H54 (cell line): ENCODE measurements at regions not wholly inside any gene's neighbourhood (a gene's known extent, or its start where the extent isn't known, plus 50 kb on each side); places are given as distances from the start of the nearest gene placed in this dataset.

Experiments used
- DNase-seq: peaks from one replicate; pipeline ENCODE4 v3.0.0; 2011; ENCODE audit warnings: low spot score, mixed read lengths; ENCODE audit not compliant: insufficient read length
- FAIRE-seq: peaks from 3 replicates; lab custom pipeline; 2011; peaks lifted over from hg19 to GRCh38; lab: Jason Lieb, UNC
- POLR2A ChIP-seq: IDR thresholded peaks from 2 replicates; pipeline ENCODE4 v1.6.1; 2011; ENCODE audit warnings: low read depth, mild to moderate bottlenecking, low read length

DNA sequence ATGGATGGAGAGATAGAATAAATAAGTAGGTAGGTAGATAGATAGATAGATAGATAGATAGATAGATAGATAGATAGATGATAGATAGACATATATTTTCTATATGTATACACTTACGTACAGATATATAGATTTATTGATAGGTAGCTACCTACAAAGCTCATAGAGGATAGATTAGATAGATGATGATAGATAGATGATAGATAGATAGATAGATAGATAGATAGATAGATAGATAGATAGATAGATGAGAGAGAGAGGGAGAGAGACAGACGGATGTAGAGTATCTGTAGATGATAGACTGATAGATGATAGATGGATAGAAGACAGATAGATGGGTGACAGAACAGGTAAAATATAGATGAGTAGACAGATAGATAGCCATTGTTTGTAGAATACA, 191.3 kb upstream of the PFKP start:
- DNase-seq: no peak
- no peak for FAIRE-seq
- no peak for TF ChIP-seq POLR2A

DNA sequence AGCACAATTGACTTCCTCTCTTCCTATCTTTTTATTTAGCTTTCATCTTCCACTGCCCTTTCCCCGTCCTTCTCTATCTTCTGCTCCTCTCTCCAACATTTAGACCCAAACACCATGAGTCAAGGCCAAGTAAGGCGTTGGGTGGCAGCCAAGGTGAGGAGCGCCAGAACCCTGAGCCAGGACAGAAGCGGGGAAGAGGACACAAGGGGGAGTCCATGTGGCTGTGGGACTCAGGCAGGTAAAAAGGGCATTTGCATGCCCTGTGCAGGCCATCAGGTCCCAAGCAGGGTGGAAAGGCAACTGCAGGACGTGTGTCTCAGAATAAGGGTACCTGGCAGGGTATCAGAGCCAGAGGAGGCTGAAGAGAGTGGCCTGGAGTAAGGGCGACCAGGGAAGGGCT, 192.4 kb upstream of the PFKP start:
- DNase-seq (no peak), FAIRE-seq (no peak)
- no peak for TF ChIP-seq POLR2A

DNA sequence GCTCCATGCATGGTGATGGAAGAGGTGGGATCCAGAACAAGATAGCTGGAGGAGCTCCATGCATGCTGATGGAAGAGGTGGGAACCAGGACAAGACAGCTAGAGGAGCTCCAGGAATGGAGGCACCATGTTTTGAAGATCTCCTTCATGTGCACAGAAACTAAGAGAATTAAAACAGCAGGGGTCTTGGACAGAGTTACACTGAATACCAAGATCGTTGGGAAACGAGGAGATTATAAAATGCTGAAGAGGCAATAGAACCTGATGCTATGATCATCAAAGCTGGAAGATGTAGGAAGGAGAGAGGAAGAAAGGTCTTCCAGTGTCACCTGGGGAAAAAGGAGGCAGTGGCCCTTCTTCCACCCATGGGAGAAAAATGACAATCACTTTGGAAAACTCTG, 193.6 kb upstream of the PFKP start:
- no peak for DNase-seq
- no peak for TF ChIP-seq POLR2A
- no peak for FAIRE-seq

DNA sequence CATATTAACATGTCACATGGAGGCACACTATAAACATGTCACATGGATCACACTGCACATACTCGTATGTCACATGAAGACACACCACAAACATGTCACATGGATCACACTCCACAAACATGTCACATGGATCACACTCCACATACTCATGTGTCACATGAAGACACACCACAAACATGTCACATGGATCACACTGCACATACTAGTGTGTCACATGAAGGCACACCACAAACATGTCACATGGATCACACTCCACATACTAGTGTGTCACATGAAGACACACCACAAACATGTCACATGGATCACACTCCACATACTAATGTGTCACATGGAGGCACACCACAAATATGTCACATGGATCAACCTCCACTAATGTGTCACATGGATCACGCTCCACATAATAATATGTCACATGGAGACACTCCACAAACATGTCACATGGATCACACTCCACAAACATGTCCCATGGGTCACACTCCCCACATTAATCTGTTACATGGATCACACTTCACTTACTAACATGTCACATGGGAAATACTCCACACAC, 195.6 kb upstream of the PFKP start:
- DNase-seq (no peak), FAIRE-seq (no peak)
- no peak for TF ChIP-seq POLR2A

DNA sequence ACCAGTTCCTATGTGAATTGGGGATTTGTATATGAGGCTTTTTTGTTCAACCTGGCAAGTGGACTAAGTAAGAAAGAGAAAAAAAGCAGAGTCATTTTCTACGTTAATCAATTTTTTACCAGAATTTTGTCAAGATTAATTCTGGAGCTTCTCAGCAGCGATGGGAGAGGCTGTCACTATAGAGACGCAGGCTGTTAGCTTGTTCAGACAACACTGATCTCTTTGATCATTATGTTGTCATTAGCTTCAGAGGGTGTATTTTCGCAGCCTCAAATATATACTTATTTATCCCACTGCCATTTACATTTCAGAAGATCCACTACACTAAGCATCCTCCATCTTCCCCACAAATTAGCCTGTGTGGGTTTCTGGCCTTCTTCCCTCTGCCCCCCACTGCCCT, 196.7 kb upstream of the PFKP start:
- no peak for DNase-seq
- TF ChIP-seq POLR2A: no peak
- no peak for FAIRE-seq

DNA sequence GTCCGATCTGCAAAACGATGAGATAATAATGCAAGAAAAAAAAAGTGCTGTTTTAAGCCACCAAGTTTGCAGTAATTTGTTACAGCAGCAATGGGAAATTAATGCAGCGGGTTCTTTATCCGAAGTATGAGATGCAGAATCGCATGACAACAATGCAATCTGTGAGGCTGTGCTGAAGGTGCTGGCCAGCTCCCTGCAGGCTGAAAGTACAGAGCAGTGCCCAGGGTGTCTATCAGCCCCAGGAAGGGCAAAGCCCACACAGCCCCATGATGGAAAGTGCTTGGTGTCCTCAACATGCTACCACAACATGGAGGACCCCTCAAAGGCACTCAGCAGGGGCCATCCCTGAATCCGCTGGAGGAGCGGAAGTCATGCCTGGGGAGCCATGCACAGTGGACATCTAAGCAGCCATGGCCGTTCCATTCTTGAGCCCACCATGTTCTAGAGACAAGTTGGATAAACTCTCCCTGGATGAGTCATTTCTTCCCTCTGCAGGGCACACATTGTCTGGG, 199.5 kb upstream of the PFKP start:
- no peak for FAIRE-seq
- TF ChIP-seq POLR2A: no peak
- DNase-seq: no peak

DNA sequence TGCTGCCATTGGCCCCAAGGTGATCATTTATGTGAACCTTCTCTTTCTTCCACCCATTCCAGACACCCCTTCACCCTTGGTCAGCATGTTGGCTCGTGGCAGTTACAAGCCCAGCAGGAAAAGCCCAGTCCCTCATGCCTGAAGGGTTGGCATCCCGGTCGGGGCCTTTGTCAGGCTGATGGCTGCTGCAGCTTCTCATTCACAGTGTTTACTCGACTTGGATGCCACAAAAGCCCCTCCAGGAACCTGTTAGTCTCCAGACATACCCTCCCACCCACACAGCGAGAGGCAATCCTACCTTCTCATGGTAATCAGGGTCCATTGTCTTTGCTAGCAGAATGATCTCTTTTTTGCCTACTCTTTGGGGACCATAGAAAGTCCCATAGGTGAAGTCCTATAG, 200.8 kb upstream of the PFKP start:
- FAIRE-seq (no peak), DNase-seq (no peak)
- no peak for TF ChIP-seq POLR2A

DNA sequence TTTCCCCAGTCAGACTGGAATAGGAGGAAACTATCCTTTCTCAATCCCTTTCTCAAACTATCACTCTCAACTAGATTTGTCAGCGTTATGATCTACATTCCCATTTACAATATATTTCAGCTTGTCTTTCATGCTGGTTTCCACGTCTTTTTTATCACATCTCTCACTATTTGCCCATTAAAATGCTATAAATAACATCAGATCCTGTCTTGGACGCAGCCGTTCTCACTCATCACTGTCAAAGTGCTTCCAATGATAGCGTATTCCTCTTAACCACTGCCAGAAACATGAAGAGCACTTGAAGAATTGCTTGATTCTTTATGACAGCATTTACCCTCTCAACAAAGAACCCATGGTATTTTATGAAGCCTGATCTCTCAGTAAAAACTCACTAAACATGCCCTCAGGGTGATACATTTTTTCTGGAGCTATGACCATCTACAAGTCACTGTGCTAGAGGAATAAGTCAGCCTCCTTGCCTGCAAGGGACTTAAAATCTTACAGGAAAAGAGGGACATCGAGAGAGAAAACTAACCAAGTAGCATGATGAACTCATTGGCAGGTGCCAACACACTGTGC, 205.6 kb upstream of the PFKP start:
- TF ChIP-seq POLR2A: no peak
- FAIRE-seq (no peak), DNase-seq (no peak)

DNA sequence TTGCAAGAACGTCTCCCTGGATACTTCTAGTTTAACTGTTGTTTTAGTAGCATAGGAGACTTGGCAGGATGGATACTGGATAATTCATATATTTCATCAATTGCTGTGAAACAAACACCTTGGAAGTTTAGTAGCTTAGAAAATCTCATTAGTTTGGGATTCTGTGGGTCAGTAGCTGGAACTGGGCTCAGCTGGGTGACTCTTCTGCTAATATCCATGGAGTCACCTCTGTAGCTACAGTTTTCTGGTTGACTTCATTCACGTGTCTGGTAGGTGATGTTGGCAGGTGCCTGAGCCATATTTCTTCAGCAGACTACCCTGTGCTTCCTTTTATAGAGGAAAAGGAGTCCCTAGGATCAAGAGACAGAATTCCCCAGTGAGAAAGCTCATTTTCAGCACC, 208.9 kb upstream of the PFKP start:
- no peak for TF ChIP-seq POLR2A
- FAIRE-seq: no peak
- DNase-seq: no peak

DNA sequence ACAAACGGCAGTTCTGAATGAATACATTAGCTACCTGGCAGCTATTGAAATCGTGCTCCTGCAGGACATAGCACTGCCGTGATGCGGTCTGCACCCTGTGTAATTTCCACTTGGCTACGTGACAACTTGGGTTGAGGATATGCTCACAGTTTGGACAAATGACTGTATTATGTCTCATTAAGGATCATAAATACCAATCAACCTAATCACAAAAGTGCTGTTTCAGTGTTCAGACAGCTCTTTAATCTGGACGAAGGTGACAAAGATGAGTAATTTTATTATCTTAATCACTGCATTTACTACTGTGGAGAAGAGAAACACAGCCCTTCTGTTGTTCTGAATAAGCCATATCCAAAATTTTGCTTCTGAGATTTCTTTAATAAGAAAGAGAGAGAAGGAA, 210.8 kb upstream of the PFKP start:
- DNase-seq: no peak
- no peak for TF ChIP-seq POLR2A
- FAIRE-seq: no peak

DNA sequence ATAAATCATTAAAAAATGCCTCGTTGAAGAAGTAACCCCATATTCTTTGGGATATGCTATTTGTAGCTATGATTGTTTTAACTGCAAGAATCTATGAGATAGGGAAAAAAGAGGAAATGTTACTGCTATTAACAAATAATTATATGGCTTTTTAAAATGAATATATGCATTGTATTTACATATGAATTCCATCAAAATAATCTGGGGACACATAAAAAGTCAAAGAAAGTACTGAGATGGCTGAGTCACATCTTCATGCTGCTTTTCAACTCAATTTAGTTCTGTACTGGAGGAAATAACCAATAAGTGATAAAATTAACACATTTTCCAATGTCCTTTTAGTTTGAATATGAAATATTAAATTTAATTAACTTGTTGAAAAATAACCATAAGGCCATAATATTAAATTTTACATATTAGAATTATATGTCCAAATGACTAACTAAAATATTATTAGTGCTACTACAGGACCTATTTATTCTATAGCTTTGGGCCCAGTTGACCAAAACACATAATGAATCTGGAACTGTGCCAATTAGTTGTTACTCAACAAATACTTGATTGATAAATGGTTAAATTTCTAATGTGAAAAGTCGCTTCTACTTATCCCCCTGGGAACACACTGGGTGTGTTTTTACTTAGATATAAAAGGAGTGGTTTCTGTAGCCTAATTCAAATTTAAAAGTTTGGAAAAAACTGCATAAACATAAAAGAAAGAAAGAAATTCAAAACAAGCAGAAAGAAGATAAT, 214.6 kb upstream of the PFKP start:
- FAIRE-seq: no peak
- TF ChIP-seq POLR2A: no peak
- DNase-seq: no peak

DNA sequence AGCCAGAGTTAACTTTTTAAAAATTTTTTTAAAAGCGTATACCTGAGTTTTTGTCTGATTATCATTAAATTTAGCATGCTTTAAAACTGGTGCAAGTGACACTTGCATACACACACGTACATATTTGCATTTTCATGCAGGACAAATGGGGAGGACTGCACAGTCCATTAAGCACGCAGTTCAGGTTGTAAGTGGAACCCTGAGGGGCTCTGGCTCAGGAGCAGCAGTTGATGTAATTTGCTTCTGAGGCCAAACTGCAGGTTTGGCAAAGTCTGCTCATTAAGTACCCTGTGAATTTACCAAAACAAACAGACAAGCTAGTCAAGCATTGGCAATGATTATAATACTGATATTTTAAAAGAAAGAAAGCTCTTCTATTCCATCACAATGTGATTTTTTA, 215.8 kb upstream of the PFKP start:
- no peak for TF ChIP-seq POLR2A
- FAIRE-seq (no peak), DNase-seq (no peak)

DNA sequence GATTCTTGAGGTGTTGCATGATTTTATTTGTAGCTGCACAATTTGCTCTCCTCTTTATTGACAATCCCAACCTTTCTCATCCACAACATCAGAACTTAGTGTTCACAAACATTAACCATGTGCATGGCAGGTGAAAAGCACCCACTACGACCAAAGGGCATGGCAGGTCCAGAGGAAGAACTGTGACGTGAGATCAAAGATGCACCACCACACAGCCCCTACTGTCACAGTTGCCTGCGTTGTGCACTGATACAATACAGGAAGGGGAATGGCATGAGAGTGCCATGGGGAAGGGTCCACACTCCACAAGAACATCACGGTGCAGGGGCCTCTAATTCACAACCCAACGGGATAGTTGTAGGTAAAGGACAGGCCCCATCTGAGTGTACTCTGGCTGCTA, 217.1 kb upstream of the PFKP start:
- no peak for DNase-seq
- FAIRE-seq: no peak
- no peak for TF ChIP-seq POLR2A

DNA sequence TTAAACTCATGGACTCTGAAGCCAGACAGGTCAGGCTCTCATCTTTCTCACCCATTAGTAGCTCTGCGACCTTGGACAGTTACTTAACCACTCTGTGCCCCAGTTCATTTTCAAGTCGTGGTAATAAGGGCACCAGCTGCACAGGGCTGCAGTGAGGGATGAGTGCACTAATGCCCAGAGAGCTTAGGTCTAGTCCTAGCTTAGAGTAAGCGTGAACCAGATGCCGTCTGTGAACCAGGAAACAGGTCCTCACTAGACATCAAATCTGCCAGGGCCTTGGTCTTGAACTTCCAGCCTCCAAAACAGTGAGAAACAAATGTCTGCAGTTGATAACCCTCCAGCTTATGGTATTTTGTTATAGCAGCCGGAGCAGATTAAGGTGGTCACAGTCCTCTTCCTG, 222.4 kb upstream of the PFKP start:
- no peak for TF ChIP-seq POLR2A
- FAIRE-seq (no peak), DNase-seq (no peak)
